ENCODE measurements at regions not wholly inside any gene's neighbourhood (a gene's known extent, or its start where the extent isn't known, plus 50 kb on each side); places are given as distances from the start of the nearest gene placed in this dataset.
A peak's percentile ranks its signal among the peaks of the same experiment; 100 is the strongest.

GRCh38 chr3:30290479-30290878 lies 315.9 kb upstream of the TGFBR2 start:
- H3K27ac Mint-ChIP-seq: no peak overlapping the region
- no peaks in the 10 kb centered on the region for H3K36me3 Mint-ChIP-seq (ENCODE audit: low read depth)
- no peak overlapping the region for H3K4me3 Mint-ChIP-seq
- intact Hi-C loops (cut with micrococcal nuclease): no loop called here
- H3K9me3 Mint-ChIP-seq: no peaks in the 10 kb centered on the region
- H3K4me1 Mint-ChIP-seq (ENCODE audit: low read depth): peaks cover 57% of the 10 kb centered on the region
- DNase-seq (ENCODE audit: low spot score): no peak
- no peaks in the 10 kb centered on the region for H3K27me3 Mint-ChIP-seq (ENCODE audit: insufficient read depth)

DNA sequence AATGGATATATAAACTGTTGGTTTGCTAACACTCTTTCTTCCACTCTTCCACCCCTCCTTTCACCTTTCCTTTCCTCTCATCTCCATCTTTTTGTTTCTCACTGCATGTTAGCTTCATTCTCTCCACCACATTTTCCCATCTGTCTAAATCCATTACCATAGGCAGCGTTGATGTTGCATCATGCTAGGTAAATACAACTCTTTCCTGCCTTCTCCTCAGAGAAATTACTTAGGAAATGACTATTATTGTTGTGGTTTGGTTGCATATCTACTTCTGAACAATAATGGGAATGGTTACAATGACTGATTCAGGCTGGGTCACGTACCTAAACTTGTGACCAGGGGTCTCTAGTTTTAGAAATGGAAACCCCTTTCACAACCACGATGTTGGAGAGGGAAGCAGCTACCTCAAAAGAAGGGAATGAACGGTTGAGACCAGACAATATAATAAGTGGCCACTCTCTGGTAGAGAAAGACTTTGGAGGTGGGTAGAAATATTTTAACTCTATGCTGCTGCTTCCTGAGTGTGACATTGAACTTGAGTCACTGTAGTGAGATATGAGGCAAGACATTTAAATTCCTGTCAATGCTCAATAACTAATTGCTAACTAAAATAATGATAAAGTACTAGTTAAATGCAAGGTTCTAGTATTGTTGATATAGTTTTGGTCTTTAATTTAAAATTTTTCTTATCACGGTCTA lies 314.1 kb upstream of the TGFBR2 start:
- Mint-ChIP-seq H3K4me1 (ENCODE audit: low read depth) (peaks cover 44% of the 10 kb centered on the region), H3K36me3 (ENCODE audit: low read depth) (no peaks in the 10 kb centered on the region), H3K27me3 (ENCODE audit: insufficient read depth) (no peaks in the 10 kb centered on the region), H3K27ac (no peak overlapping the region), H3K4me3 (no peak overlapping the region), H3K9me3 (no peaks in the 10 kb centered on the region)
- intact Hi-C loops (cut with micrococcal nuclease): loop anchor here (2.0 kb wide), 1 partner anchor 314 kb away; the partner anchor contains the start of gene TGFBR2
- no peak for DNase-seq (ENCODE audit: low spot score)

DNA sequence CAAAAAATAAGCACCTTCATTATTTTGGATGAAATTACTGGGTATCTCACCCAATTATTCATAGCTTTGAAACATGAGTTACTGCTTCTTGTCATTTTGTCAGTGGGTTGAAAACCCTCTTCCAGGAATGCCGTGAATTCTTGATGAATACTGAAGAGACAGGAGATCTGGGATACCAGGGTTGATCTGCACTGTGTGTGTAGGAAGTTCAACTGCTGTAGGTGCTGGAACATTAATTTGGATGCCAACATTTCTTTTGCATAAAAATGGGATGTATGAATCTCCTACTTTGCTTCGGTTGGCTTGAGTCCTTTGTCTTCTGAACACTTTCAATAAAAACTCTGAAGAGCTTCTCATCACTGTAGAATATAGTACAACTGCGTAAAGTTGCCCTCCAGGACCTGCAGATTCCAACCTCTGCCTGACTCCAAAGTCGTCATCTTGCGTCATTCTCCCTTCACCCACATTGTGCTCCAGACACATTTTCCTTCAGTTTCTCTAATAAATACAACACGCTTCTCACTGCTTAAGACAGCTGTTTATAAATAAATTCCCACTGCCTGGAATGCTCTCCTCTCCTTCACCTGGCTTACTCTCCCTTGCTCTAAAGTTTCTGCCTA lies 312.7 kb upstream of the TGFBR2 start:
- no peak overlapping the region for H3K4me3 Mint-ChIP-seq
- no peaks in the 10 kb centered on the region for H3K36me3 Mint-ChIP-seq (ENCODE audit: low read depth)
- DNase-seq (ENCODE audit: low spot score): no peak
- intact Hi-C loops (cut with micrococcal nuclease): loop anchor here (2.0 kb wide), 1 partner anchor 313 kb away; the partner anchor contains the start of gene TGFBR2
- H3K4me1 Mint-ChIP-seq (ENCODE audit: low read depth): peaks cover 40% of the 10 kb centered on the region
- no peaks in the 10 kb centered on the region for H3K27me3 Mint-ChIP-seq (ENCODE audit: insufficient read depth)
- no peaks in the 10 kb centered on the region for H3K9me3 Mint-ChIP-seq
- H3K27ac Mint-ChIP-seq: no peak overlapping the region

DNA sequence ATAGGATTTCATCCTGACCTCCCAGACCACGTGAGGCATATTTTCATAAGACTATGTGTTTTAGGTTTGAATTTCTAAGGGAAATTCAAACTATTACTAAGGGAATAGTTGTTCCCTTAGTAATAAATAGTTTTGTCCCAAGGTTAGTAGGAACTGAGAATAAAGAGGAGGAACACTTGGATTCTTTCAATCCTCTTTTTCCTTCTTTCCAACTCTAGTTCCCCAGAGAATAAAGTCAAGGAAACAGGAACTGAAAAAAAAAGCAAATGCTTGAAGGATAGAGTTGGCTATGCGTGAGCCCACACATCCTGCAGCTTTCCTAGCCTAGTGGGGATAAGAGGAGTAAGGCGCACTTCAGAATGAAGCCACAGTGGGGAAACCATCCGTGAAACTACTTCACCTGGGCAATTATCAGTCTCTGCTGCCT lies 312.1 kb upstream of the TGFBR2 start:
- H3K9me3 Mint-ChIP-seq: no peaks in the 10 kb centered on the region
- H3K36me3 Mint-ChIP-seq (ENCODE audit: low read depth): no peaks in the 10 kb centered on the region
- peaks cover 37% of the 10 kb centered on the region for H3K4me1 Mint-ChIP-seq (ENCODE audit: low read depth)
- intact Hi-C loops (cut with micrococcal nuclease): no loop called here
- H3K27me3 Mint-ChIP-seq (ENCODE audit: insufficient read depth): no peaks in the 10 kb centered on the region
- no peak overlapping the region for H3K27ac Mint-ChIP-seq
- H3K4me3 Mint-ChIP-seq: no peak overlapping the region
- no peak for DNase-seq (ENCODE audit: low spot score)

GRCh38 chr3:30297112-30297511 lies 309.3 kb upstream of the TGFBR2 start:
- Mint-ChIP-seq H3K4me3 (no peak overlapping the region), H3K27me3 (ENCODE audit: insufficient read depth) (no peaks in the 10 kb centered on the region), H3K9me3 (no peaks in the 10 kb centered on the region), H3K27ac (no peak overlapping the region), H3K4me1 (ENCODE audit: low read depth) (peaks cover 36% of the 10 kb centered on the region), H3K36me3 (ENCODE audit: low read depth) (no peaks in the 10 kb centered on the region)
- no peak for DNase-seq (ENCODE audit: low spot score)
- intact Hi-C loops (cut with micrococcal nuclease): loop anchor here (5.0 kb wide), 1 partner anchor 205 kb away; no protein-coding TSS in a partner anchor

DNA sequence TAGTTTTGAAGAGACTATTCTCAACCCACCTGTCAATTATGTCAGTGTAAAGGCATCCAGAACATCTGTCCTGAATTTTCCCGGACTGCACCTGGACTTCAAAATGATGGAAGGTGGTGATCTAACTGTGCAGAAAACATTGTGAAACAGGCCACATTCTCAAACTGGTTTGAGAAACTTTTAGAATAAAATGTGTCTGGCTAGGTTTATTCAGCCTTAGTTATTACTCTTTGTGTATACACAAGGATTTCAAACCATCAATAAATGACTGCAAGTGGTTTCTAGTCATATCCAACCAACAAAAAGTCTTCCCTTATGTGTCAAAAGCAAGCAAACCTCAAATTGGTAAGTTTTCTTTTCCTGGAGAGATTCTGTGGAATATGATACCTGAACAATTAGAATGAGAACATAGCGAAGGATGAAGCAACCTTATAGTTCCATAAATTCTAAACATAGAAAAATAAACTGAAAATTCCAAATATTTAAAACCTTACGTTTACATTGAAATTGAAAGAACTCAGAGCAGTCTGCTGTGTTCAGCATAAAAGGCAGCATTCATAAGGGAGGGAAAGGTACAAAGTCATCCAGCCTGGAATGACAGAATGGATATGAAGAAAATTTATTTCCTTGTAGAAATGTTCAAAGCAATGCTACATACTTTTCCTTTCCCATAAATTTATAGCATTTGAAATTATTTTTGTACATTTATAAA lies 306.6 kb upstream of the TGFBR2 start:
- peaks cover 5% of the 10 kb centered on the region for H3K9me3 Mint-ChIP-seq
- intact Hi-C loops (cut with micrococcal nuclease): loop anchor here (5.0 kb wide), 2 partner anchors 78 to 202 kb away; no protein-coding TSS in a partner anchor
- no peak overlapping the region for H3K4me3 Mint-ChIP-seq
- H3K36me3 Mint-ChIP-seq (ENCODE audit: low read depth): peaks cover 3% of the 10 kb centered on the region
- peaks cover 32% of the 10 kb centered on the region for H3K4me1 Mint-ChIP-seq (ENCODE audit: low read depth)
- no peak for DNase-seq (ENCODE audit: low spot score)
- no peaks in the 10 kb centered on the region for H3K27me3 Mint-ChIP-seq (ENCODE audit: insufficient read depth)
- H3K27ac Mint-ChIP-seq: no peak overlapping the region

GRCh38 chr3:30300809-30301208 lies 305.6 kb upstream of the TGFBR2 start:
- Mint-ChIP-seq H3K4me3 (no peak overlapping the region), H3K9me3 (peaks cover 9% of the 10 kb centered on the region), H3K27ac (no peak overlapping the region), H3K36me3 (ENCODE audit: low read depth) (peaks cover 6% of the 10 kb centered on the region), H3K4me1 (ENCODE audit: low read depth) (peaks cover 32% of the 10 kb centered on the region), H3K27me3 (ENCODE audit: insufficient read depth) (no peaks in the 10 kb centered on the region)
- DNase-seq (ENCODE audit: low spot score): no peak
- intact Hi-C loops (cut with micrococcal nuclease): loop anchor here (1.0 to 5.0 kb wide), 2 partner anchors 15 to 79 kb away; no protein-coding TSS in a partner anchor

GRCh38 chr3:30302027-30302426 lies 304.4 kb upstream of the TGFBR2 start:
- H3K4me1 Mint-ChIP-seq (ENCODE audit: low read depth): peaks cover 29% of the 10 kb centered on the region
- H3K36me3 Mint-ChIP-seq (ENCODE audit: low read depth): peaks cover 9% of the 10 kb centered on the region
- DNase-seq (ENCODE audit: low spot score): peak; percentile 12
- intact Hi-C loops (cut with micrococcal nuclease): loop anchor here (1.0 to 5.0 kb wide), 3 partner anchors 45 to 80 kb away; no protein-coding TSS in a partner anchor
- no peaks in the 10 kb centered on the region for H3K27me3 Mint-ChIP-seq (ENCODE audit: insufficient read depth)
- peaks cover 17% of the 10 kb centered on the region for H3K9me3 Mint-ChIP-seq
- H3K4me3 Mint-ChIP-seq: no peak overlapping the region
- H3K27ac Mint-ChIP-seq: no peak overlapping the region

- Mint-ChIP-seq H3K4me3 (no peak overlapping the region), H3K27me3 (ENCODE audit: insufficient read depth) (no peaks in the 10 kb centered on the region), H3K36me3 (ENCODE audit: low read depth) (peaks cover 9% of the 10 kb centered on the region), H3K9me3 (peaks cover 17% of the 10 kb centered on the region), H3K27ac (no peak overlapping the region), H3K4me1 (ENCODE audit: low read depth) (peaks cover 25% of the 10 kb centered on the region)
- intact Hi-C loops (cut with micrococcal nuclease): loop anchor here (2.0 to 5.0 kb wide), 2 partner anchors 43 to 81 kb away; no protein-coding TSS in a partner anchor
- DNase-seq (ENCODE audit: low spot score): no peak
Observed at GRCh38 chr3:30303770-30304169, 302.6 kb upstream of the TGFBR2 start.

GRCh38 chr3:30305021-30305420 lies 301.4 kb upstream of the TGFBR2 start:
- peaks cover 17% of the 10 kb centered on the region for H3K9me3 Mint-ChIP-seq
- H3K4me3 Mint-ChIP-seq: no peak overlapping the region
- no peak for DNase-seq (ENCODE audit: low spot score)
- peaks cover 15% of the 10 kb centered on the region for H3K4me1 Mint-ChIP-seq (ENCODE audit: low read depth)
- peaks cover 9% of the 10 kb centered on the region for H3K36me3 Mint-ChIP-seq (ENCODE audit: low read depth)
- no peak overlapping the region for H3K27ac Mint-ChIP-seq
- H3K27me3 Mint-ChIP-seq (ENCODE audit: insufficient read depth): no peaks in the 10 kb centered on the region
- intact Hi-C loops (cut with micrococcal nuclease): no loop called here

- DNase-seq (ENCODE audit: low spot score): no peak
- Mint-ChIP-seq H3K4me3 (no peak overlapping the region), H3K27me3 (ENCODE audit: insufficient read depth) (no peaks in the 10 kb centered on the region), H3K36me3 (ENCODE audit: low read depth) (peaks cover 9% of the 10 kb centered on the region), H3K4me1 (ENCODE audit: low read depth) (peaks cover 6% of the 10 kb centered on the region), H3K27ac (no peak overlapping the region), H3K9me3 (peaks cover 21% of the 10 kb centered on the region)
- intact Hi-C loops (cut with micrococcal nuclease): no loop called here
Observed at GRCh38 chr3:30306896-30307295, 299.5 kb upstream of the TGFBR2 start.

- DNase-seq (ENCODE audit: low spot score): no peak
- H3K27ac Mint-ChIP-seq: no peak overlapping the region
- intact Hi-C loops (cut with micrococcal nuclease): no loop called here
- H3K27me3 Mint-ChIP-seq (ENCODE audit: insufficient read depth): no peaks in the 10 kb centered on the region
- H3K4me1 Mint-ChIP-seq (ENCODE audit: low read depth): no peaks in the 10 kb centered on the region
- H3K9me3 Mint-ChIP-seq: peaks cover 21% of the 10 kb centered on the region
- H3K36me3 Mint-ChIP-seq (ENCODE audit: low read depth): peaks cover 10% of the 10 kb centered on the region
- no peak overlapping the region for H3K4me3 Mint-ChIP-seq
Observed at GRCh38 chr3:30307372-30307950, 298.9 kb upstream of the TGFBR2 start.

Measured in activated T-helper 1 cell treated with anti-CD3 and anti-CD28 coated beads, Interleukin-12 subunit alpha, Interleukin-12 subunit beta, Interleukin-2, Interleukin-4 antibody, amounts not matched to agents 30 ng/mL and 10 ng/mL and 1 ng/mL, durations not matched to agents 14 hours and 24 hours and 36 hours (primary cell).